ENCODE measurements at regions not wholly inside any gene's neighbourhood (a gene's known extent, or its start where the extent isn't known, plus 50 kb on each side); places are given as distances from the start of the nearest gene placed in this dataset.

DNA sequence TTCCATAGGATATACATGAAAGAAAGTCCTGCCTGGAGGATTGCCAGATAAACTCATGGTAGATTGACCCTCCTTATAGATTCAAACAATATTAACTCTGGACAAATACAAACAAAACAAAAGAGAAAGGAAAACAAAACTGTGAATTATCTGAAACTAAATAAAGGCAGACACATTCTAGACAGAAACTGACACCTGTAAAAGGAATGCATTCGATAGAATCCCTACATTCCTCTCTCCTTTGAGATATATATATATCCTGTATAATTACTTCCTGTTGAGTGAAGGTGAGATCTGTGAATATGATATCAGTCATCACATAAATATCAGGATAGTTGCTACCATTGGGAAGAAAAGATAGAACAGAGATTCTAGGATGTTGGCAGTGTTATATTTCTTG is 948.4 kb upstream of the ATXN7L3B start:
- TF ChIP-seq POLR2A (IDR thresholded peaks at IDR 0.05) (no peak), POLR2AphosphoS5 (IDR thresholded peaks at IDR 0.05) (no peak)
- TF ChIP-seq, protein P1, sequence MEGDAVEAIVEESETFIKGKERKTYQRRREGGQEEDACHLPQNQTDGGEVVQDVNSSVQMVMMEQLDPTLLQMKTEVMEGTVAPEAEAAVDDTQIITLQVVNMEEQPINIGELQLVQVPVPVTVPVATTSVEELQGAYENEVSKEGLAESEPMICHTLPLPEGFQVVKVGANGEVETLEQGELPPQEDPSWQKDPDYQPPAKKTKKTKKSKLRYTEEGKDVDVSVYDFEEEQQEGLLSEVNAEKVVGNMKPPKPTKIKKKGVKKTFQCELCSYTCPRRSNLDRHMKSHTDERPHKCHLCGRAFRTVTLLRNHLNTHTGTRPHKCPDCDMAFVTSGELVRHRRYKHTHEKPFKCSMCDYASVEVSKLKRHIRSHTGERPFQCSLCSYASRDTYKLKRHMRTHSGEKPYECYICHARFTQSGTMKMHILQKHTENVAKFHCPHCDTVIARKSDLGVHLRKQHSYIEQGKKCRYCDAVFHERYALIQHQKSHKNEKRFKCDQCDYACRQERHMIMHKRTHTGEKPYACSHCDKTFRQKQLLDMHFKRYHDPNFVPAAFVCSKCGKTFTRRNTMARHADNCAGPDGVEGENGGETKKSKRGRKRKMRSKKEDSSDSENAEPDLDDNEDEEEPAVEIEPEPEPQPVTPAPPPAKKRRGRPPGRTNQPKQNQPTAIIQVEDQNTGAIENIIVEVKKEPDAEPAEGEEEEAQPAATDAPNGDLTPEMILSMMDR (IDR thresholded peaks at IDR 0.05): no peak

Measured in suprapubic skin (tissue), 4 donors.